Right cardiac atrium (tissue), 5 donors: ENCODE measurements at regions not wholly inside any gene's neighbourhood (a gene's known extent, or its start where the extent isn't known, plus 50 kb on each side); places are given as distances from the start of the nearest gene placed in this dataset.

ENCODE experiments used
- ATAC-seq, 2 donors: fragments of 200-7000 bp; cut with Tn5 transposase; one replicate each; pipeline versions ENCODE4 v1.8.0 to v1.9.1; 2020; ENCODE audit warnings: moderate library complexity in 2 of 2, mild to moderate bottlenecking in 1 of 2
- DNase-seq, 3 donors: peaks; one replicate each; pipeline ENCODE4 v3.0.0-alpha.2; 2020
- H3K27ac ChIP-seq: one replicate; pipeline ENCODE4 v1.5.1; 2013; ENCODE audit warnings: mild to moderate bottlenecking, low read length, control low read depth, moderate library complexity
- H3K27me3 ChIP-seq: one replicate; pipeline ENCODE4 v1.6.1; 2013; ENCODE audit not compliant: control insufficient read depth, insufficient read depth
- H3K4me1 ChIP-seq: one replicate; pipeline ENCODE4 v1.6.1; 2013; ENCODE audit warnings: low read length; ENCODE audit not compliant: control insufficient read depth, insufficient read depth
- H3K4me3 ChIP-seq: one replicate; pipeline ENCODE4 v1.5.1; 2013; ENCODE audit warnings: low read length, control low read depth
- H3K9me3 ChIP-seq: one replicate; pipeline ENCODE4 v1.6.1; 2013; ENCODE audit warnings: low read length; ENCODE audit not compliant: control insufficient read depth
- WGBS: extraction: QIAGEN DNeasy Blood & Tissue Kit; methylation state at CpG from one replicate; pipeline ENCODE4 v1.1.7; 2013; 5-methylcytosine and 5-hydroxymethylcytosine counted together
- intact Hi-C, 4 donors: fragments of 100-400 bp; cut with DNase I; formaldehyde crosslinking; loops; one replicate each; pipeline versions ENCODE4 v1.11.0 to v1.14.0; 2022 to 2023
- donor health status: healthy with polysubstance abuse.
- donor health status: DM: no; HTN: yes; CAD: no.
- donor health status: DM: no; HTN: no; CAD: no.
- donor health status: DM: no; HTN: yes; CAD: no; lungs with severe emphysema.
- donor health status: DM: yes; HTN: yes; CAD: no.

- 68% methylated on average over 3 of the region's 3 CpGs for WGBS
- no peak overlapping the region for H3K27ac ChIP-seq
- peak in 1 of 2 donors; percentile 47 for ATAC-seq
Measured at GRCh38 chr5:38607396-38607795, 51.0 kb upstream of the LIFR start.

GRCh38 chr5:38607930-38608564, 51.6 kb upstream of the LIFR start:
- peak; percentile 52 to 69 for ATAC-seq
- no peak overlapping the region for H3K27ac ChIP-seq
- DNase-seq, result no peak
- H3K4me3 ChIP-seq, result no peak overlapping the region
- intact Hi-C loops, result no loop called here
- 77% methylated on average over 5 of the region's 5 CpGs for WGBS
- H3K27me3 ChIP-seq, result no peaks in the 10 kb centered on the region
- no peaks in the 10 kb centered on the region for H3K4me1 ChIP-seq
- peaks cover 1% of the 10 kb centered on the region for H3K9me3 ChIP-seq

More at GRCh38 chr5:38607396-38607795, 51.0 kb upstream of the LIFR start:
- no peaks in the 10 kb centered on the region for H3K27me3 ChIP-seq
- no peak overlapping the region for H3K4me3 ChIP-seq
- H3K4me1 ChIP-seq, result no peaks in the 10 kb centered on the region
- no peak for DNase-seq
- peaks cover under 1% of the 10 kb centered on the region for H3K9me3 ChIP-seq
- intact Hi-C loops, result no loop called here

- H3K4me3 ChIP-seq, result no peak overlapping the region
- intact Hi-C loops, result no loop called here
- WGBS, result 81% methylated on average over 1 of the region's 1 CpG
- H3K27ac ChIP-seq, result no peak overlapping the region
- DNase-seq (no peak), ATAC-seq (no peak)
- no peaks in the 10 kb centered on the region for H3K27me3 ChIP-seq
- no peaks in the 10 kb centered on the region for H3K4me1 ChIP-seq
- peaks cover 1% of the 10 kb centered on the region for H3K9me3 ChIP-seq
Measured at GRCh38 chr5:38608874-38609273, 52.4 kb upstream of the LIFR start.

- Histone ChIP-seq H3K4me3 (no peak overlapping the region), H3K9me3 (peaks cover 1% of the 10 kb centered on the region), H3K27ac (no peak overlapping the region), H3K27me3 (no peaks in the 10 kb centered on the region), H3K4me1 (peaks cover 4% of the 10 kb centered on the region)
- DNase-seq (no peak), ATAC-seq (no peak)
- intact Hi-C loops, result no loop called here
Measured at GRCh38 chr5:38612851-38613250, 56.4 kb upstream of the LIFR start.

DNA sequence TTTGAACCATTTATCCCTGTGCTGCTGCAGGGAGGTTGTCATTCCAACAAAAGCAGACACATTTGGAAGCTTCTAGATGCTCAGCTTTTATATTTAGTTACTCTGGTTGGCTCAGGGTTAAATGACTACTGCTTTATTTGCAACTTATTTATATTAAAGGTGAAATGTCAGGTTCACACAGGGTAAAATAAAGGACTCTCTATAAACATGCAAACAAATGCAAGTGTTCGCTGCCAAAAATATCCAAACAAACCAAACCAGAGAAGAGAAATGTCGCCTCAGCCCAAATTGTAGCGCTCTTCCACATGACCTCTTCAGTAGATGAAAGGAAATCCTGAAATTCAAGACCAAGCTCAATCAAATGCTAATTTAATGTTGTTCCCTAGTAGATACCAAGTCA, 57.0 kb upstream of the LIFR start:
- H3K27ac ChIP-seq, result no peak overlapping the region
- H3K27me3 ChIP-seq, result no peaks in the 10 kb centered on the region
- ATAC-seq, result no peak
- peaks cover 1% of the 10 kb centered on the region for H3K9me3 ChIP-seq
- DNase-seq, result no peak
- WGBS, result 63% methylated on average over 3 of the region's 3 CpGs
- no peak overlapping the region for H3K4me3 ChIP-seq
- intact Hi-C loops, result no loop called here
- peaks cover 4% of the 10 kb centered on the region for H3K4me1 ChIP-seq

DNA sequence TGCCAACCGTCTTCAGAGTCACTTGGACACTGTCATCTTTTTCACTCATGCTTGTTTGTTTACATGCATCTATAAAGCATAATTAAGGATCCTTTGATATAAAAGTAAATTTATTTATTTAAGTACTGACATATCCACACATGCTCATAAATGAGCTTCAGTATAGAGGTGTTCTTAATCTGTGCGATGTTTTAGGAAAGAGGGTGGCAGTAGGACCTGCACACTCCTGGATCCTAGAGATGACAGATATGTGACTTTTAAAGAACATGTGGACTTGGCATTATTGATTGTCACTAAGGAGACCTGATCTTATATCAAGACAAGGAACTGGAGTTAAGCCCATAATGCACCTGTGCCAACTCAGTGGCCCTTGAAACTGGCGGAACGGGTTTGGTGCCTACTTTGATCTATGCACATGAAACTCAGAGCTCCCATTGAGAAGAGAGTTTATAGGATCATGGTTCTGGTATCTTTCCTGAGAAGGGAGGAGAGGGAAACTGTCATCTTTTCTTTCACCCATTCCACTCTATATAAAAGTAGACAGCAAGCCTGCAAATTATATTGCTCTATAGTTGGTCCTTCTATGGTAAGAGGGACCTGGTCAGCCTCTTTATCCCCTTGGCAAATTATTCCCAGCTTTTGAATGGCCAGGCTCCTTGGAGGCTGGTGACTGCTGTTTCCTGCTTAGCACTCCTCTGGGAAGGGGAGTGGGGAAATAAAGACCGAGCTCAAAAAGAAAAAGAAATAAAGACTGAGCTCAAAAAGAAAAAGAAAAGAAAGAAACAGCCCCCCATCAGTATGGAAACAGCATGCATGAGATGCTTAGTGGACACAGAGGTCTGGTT, 57.8 kb upstream of the LIFR start:
- Histone ChIP-seq H3K27ac (no peak overlapping the region), H3K4me3 (no peak overlapping the region), H3K27me3 (no peaks in the 10 kb centered on the region), H3K4me1 (peaks cover 4% of the 10 kb centered on the region), H3K9me3 (peaks cover 1% of the 10 kb centered on the region)
- DNase-seq (no peak), ATAC-seq (no peak)
- 71% methylated on average over 5 of the region's 5 CpGs for WGBS
- intact Hi-C loops, result no loop called here

GRCh38 chr5:38615042-38615441, 58.6 kb upstream of the LIFR start:
- intact Hi-C loops, result no loop called here
- peak; percentile 46 to 63 for ATAC-seq
- H3K9me3 ChIP-seq, result peaks cover 1% of the 10 kb centered on the region

DNA sequence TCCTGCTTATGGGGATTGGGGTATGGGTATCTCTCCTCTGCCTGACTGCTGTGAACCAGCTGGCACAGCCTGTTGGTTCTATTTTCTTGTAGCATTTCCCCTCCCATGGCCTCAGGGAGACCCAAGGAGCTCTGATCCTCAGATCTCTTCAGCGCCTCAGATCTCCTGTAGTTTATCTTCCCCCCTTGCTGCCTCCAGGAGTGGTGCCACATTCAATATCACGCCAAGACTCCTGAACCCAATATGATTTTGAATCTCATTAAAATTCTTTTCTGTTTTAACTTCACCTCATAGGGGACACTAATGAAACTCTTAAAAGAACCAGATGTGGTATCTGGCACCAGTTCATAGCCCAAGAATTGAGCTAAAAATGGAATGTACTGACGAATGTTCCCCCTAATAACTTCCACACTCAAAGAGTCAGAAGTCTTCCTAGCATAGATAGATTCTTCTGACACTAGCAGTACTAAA, 59.6 kb upstream of the LIFR start:
- intact Hi-C loops, result no loop called here
- H3K9me3 ChIP-seq, result peaks cover 1% of the 10 kb centered on the region
- H3K4me3 ChIP-seq, result no peak overlapping the region
- 44% methylated on average over 3 of the region's 3 CpGs for WGBS
- H3K4me1 ChIP-seq, result peaks cover 4% of the 10 kb centered on the region
- no peak for ATAC-seq
- H3K27me3 ChIP-seq, result no peaks in the 10 kb centered on the region
- DNase-seq, result no peak
- no peak overlapping the region for H3K27ac ChIP-seq

More at GRCh38 chr5:38615042-38615441, 58.6 kb upstream of the LIFR start:
- Histone ChIP-seq H3K27me3 (no peaks in the 10 kb centered on the region), H3K27ac (peak overlapping the region; percentile 26), H3K4me1 (peaks cover 4% of the 10 kb centered on the region), H3K4me3 (no peak overlapping the region)
- 53% methylated on average over 1 of the region's 1 CpG for WGBS
- no peak for DNase-seq

GRCh38 chr5:38618154-38618553, 61.7 kb upstream of the LIFR start:
- intact Hi-C loops, result no loop called here
- no peak overlapping the region for H3K4me3 ChIP-seq
- WGBS, result 97% methylated on average over 1 of the region's 1 CpG
- ATAC-seq (no peak), DNase-seq (no peak)
- H3K27ac ChIP-seq, result no peak overlapping the region
- no peaks in the 10 kb centered on the region for H3K9me3 ChIP-seq
- H3K27me3 ChIP-seq, result no peaks in the 10 kb centered on the region
- peaks cover 4% of the 10 kb centered on the region for H3K4me1 ChIP-seq

GRCh38 chr5:38621331-38621730, 64.9 kb upstream of the LIFR start:
- Histone ChIP-seq H3K27me3 (no peaks in the 10 kb centered on the region), H3K27ac (no peak overlapping the region), H3K4me3 (no peak overlapping the region), H3K4me1 (no peaks in the 10 kb centered on the region), H3K9me3 (peaks cover 2% of the 10 kb centered on the region)
- ATAC-seq (peak in 1 of 2 donors; percentile 16), DNase-seq (no peak)
- intact Hi-C loops, result no loop called here

DNA sequence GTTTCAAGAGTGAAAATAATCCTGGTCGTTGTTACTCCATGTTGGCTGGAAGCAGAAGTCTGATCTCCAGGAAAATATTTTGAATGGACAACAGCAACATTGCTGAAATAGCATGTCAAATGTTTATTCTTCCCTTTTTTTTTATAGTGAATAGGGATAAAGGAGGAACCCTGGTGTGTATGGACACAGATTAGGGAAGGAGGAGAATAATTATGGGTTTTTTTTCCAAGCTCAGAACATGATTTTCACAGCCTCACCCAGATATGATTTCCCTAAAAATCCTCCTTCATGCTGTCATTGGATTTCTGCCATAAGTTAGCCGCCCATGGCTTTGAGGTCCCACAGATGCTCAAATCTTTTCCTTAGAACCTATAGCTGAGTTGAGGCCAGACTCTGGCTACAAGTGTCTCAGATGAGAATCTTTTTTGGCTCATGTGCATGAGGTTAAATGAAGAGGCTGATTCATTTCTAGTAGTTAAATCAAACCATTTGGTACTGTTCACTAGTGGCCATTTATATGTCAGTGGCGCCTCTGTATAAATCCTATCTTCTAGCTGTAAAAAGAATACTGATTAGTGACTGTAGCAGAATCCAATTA, 65.5 kb upstream of the LIFR start:
- peak; percentile 55 to 75 for ATAC-seq
- Histone ChIP-seq H3K27ac (no peak overlapping the region), H3K9me3 (peaks cover 2% of the 10 kb centered on the region), H3K4me1 (no peaks in the 10 kb centered on the region), H3K27me3 (no peaks in the 10 kb centered on the region), H3K4me3 (no peak overlapping the region)
- 61% methylated on average over 3 of the region's 3 CpGs for WGBS
- intact Hi-C loops, result no loop called here
- no peak for DNase-seq
